GM10266 (cell line): ENCODE measurements at regions not wholly inside any gene's neighbourhood (a gene's known extent, or its start where the extent isn't known, plus 50 kb on each side); places are given as distances from the start of the nearest gene placed in this dataset.

Experiments used
- DNase-seq: peaks from one replicate; pipeline ENCODE4 v3.0.0; 2012; ENCODE audit errors: extremely low spot score
- TF ChIP-seq, protein P1 (sequence below): IDR thresholded peaks from 2 replicates; pipeline ENCODE4 v1.5.1; 2012; ENCODE audit warnings: mild to moderate bottlenecking, low read depth; ENCODE audit not compliant: control insufficient read depth, insufficient read depth; ENCODE audit errors: missing control alignments

DNA sequence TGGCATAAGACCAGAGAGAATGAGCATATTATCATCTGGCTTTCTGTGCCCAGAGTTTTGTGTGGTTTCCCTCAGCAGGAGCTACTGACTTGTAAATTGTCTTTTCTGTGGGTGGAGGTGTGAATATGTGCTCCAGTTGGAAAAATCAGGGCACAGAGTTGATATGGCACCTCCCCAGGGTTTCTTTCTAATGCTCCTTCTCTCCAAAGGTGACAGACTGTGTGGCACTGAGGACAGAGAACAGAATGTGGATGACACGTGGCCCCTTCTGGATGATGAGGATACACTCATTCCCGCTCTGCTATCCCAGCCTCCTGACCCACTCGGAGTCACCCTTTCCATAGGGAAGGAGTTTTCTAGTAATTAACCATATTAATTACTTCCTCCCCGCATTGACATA is 221.0 kb downstream of the ICE1 start:
- TF ChIP-seq, protein P1, sequence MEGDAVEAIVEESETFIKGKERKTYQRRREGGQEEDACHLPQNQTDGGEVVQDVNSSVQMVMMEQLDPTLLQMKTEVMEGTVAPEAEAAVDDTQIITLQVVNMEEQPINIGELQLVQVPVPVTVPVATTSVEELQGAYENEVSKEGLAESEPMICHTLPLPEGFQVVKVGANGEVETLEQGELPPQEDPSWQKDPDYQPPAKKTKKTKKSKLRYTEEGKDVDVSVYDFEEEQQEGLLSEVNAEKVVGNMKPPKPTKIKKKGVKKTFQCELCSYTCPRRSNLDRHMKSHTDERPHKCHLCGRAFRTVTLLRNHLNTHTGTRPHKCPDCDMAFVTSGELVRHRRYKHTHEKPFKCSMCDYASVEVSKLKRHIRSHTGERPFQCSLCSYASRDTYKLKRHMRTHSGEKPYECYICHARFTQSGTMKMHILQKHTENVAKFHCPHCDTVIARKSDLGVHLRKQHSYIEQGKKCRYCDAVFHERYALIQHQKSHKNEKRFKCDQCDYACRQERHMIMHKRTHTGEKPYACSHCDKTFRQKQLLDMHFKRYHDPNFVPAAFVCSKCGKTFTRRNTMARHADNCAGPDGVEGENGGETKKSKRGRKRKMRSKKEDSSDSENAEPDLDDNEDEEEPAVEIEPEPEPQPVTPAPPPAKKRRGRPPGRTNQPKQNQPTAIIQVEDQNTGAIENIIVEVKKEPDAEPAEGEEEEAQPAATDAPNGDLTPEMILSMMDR, result no peak
- no peak for DNase-seq

DNA sequence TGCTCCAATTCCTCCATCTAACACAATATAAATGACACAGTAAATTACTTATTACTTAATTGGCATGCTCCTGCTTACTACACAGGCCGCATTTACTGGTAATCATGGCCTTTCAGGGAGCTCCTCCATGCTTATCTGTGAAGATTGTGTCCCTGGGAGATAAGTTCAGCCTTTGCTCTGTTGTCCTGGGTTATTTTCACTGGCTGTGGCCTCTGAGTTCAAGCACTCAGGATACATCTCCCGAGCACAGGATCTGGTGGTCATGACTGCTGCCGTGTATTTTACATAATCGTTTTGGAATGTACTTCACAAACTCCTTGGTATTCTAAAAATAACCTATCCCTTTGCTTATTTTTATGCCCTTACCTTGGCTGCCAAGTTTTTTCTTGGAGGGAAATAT is 215.7 kb downstream of the ICE1 start:
- no peak for DNase-seq
- TF ChIP-seq, protein P1, result no peak

DNA sequence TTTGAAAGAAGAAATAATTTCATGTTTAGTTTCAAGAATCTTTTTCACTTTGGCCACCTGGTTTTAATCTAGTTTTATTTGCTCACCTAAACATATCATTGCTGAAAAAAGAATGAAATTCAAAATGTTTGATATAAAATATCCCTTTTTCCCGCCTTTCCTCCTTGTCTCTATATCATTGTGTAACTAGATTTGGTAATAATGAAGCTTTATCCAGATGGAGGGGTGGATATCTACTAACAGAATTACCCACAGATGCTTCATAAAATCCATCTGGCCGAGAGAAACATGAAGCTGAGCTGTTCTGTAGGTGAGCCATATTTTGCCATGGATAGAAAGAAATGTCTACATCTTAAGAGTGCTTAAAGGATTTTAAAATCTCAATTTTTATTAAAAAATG is 214.7 kb downstream of the ICE1 start:
- no peak for DNase-seq
- TF ChIP-seq, protein P1, result no peak

DNA sequence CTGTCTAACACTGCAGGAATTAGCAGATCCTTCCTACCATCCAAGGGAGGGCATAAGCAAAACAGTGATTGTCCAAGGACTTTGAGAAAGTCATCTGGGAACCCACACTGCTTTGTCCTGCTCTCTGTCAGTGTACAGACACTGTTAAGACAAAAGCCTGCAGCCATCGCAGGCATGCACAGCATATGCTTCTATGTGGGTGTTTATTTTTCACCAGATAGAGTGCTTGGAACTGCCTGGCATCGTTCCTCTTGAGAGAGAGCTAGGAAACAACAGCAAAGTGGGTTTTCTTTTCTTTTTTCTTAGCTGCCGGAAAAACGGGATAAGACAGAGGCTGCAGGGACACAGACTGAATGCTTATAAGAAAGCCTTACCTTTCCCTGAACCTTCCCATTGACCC is 212.3 kb downstream of the ICE1 start:
- TF ChIP-seq, protein P1, result no peak
- DNase-seq, result no peak

DNA sequence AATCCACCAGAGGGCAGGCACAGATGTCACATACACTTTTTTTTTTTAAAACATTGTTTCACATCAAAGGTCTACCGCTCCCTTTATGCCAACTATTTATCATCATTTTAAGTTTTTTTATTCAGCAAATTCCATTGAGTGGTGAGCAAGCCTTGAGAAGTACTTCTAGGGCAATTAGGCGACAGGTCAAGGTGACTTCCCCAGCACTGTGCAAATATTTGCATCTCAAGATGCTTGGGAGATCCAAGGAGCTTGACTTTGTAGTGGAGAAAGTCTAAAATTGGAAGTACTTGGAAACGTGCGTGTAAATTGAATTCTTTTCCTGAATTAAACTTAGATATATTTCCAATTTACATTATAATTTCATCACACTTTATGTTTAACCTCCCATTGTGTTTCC is 211.1 kb downstream of the ICE1 start:
- no peak for DNase-seq
- TF ChIP-seq, protein P1, result no peak

DNA sequence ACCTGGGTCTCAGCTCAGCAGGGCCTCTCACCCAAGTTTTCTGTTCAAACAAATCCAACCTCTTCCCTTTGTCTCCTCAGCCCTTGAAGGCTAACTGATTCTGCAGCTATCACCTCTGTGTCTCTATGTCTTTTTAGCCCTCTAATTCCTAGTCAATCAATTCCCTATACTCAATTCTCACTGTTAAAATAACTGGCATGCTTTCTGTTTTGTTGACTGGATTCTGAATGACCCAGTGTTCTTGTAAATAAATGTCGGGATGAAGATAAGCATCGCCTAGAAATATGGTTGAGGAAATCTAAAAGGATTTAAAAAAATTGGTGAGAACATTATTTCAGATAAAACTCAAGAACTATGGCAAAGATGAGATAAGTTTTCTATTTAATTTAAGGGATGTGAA is 210.2 kb downstream of the ICE1 start:
- TF ChIP-seq, protein P1, result no peak
- no peak for DNase-seq

DNA sequence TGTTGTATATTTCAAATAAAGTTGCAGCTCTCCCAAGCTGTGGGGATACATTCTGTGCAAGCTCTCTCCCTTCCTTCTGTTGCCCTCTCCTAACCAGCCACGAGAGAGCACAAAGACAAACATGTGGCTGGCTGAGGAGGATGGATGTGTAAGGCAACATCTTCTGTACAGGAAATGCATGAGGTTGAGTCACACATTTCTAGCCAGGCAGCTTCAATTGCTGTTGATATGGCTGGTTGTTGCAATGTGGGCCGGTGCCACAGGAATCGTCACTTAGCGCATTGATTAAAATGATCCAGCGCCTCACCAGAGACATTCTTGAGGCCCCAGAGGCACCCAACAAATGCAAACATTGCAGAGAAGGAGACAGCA is 207.1 kb downstream of the ICE1 start:
- no peak for DNase-seq
- TF ChIP-seq, protein P1, result no peak
